Transverse colon (tissue), 4 donors: ENCODE measurements at regions not wholly inside any gene's neighbourhood (a gene's known extent, or its start where the extent isn't known, plus 50 kb on each side); places are given as distances from the start of the nearest gene placed in this dataset.
A peak's percentile ranks its signal among the peaks of the same experiment; 100 is the strongest.

Source experiments
- DNase-seq: peaks from one replicate; pipeline ENCODE4 v3.0.0-alpha.2; 2019
- H3K27ac ChIP-seq, 4 donors: fragments of 200-600 bp; sonication (generic); 2 replicates each; pipeline ENCODE4 v1.5.1; 2016 to 2018; ENCODE audit warnings: inconsistent platforms in 4 of 4
- H3K27me3 ChIP-seq: fragments of 200-600 bp; sonication (generic); 2 replicates; pipeline ENCODE4 v1.5.1; 2017; ENCODE audit warnings: inconsistent platforms
- H3K36me3 ChIP-seq, 4 donors: fragments of 200-600 bp; sonication (generic); 2 replicates each; pipeline ENCODE4 v1.5.1; 2017 to 2019; ENCODE audit warnings: inconsistent platforms in 4 of 4
- H3K4me1 ChIP-seq, 4 donors: fragments of 200-600 bp; sonication (generic); 2 replicates each; pipeline ENCODE4 v1.5.1; 2017 to 2020; ENCODE audit warnings: inconsistent platforms in 4 of 4
- H3K4me3 ChIP-seq, 4 donors: fragments of 200-600 bp; sonication (generic); 1 replicate in 1 of 4; 2 replicates in 3 of 4; pipeline versions ENCODE4 v1.5.1 to v1.6.1; 2017 to 2019; ENCODE audit warnings: inconsistent platforms in 4 of 4
- H3K9me3 ChIP-seq, 2 donors: fragments of 200-600 bp; sonication (generic); 2 replicates each; pipeline ENCODE4 v1.5.1; 2017 to 2019; ENCODE audit warnings: inconsistent platforms in 2 of 2
- CTCF ChIP-seq, 5 experiments: fragments of 200-600 bp in 3 of 5; fragments of 450-650 bp in 2 of 5; sonication (generic) in 3 of 5; IDR thresholded peaks; 1 replicate in 2 of 5; 2 replicates in 3 of 5; pipeline ENCODE4 v1.5.1; 2016 to 2017; ENCODE audit warnings: antibody characterized with exemption in 5 of 5, inconsistent platforms in 3 of 5, mild to moderate bottlenecking in 2 of 5, moderate library complexity in 1 of 5
- EP300 ChIP-seq: sonication (generic); formaldehyde crosslinking; IDR thresholded peaks from one replicate; pipeline ENCODE4 v1.6.1; 2017; ENCODE audit warnings: antibody characterized with exemption, low read depth
- POLR2A ChIP-seq: fragments of 450-650 bp; IDR thresholded peaks from one replicate; pipeline ENCODE4 v1.6.1; 2016; ENCODE audit warnings: antibody characterized with exemption, mild to moderate bottlenecking, moderate library complexity
- POLR2AphosphoS5 ChIP-seq, 3 donors: sonication (generic); formaldehyde crosslinking; IDR thresholded peaks; one replicate each; pipeline ENCODE4 v1.6.1; 2016; ENCODE audit warnings: antibody characterized with exemption in 3 of 3
- WGBS, 2 donors: methylation state at CpG; one replicate each; pipeline ENCODE4 v1.1.5; 2018; ENCODE audit warnings: low coverage in 1 of 2; 5-methylcytosine and 5-hydroxymethylcytosine counted together
- in situ Hi-C, 4 donors: fragments of 200-750 bp; cut with MboI; loops; one replicate each; pipeline versions ENCODE4 v1.15.0 to v1.15.1; 2017; ENCODE audit warnings: low sequenced_read_pairs in 3 of 4, low pct_ligation_motif_present in 1 of 4, low pct_unique_long_range_greater_than_20kb in 1 of 4
- intact Hi-C: fragments of 100-400 bp; cut with DNase I; formaldehyde crosslinking; loops from one replicate; pipeline ENCODE4 v1.15.1; 2023; ENCODE audit warnings: low total_unique reads

- intact Hi-C loops: no loop called here
- 34 to 45% methylated on average over 9 to 10 of the region's 10 CpGs for WGBS, 2 donors
These were observed 83.9 kb upstream of the PKDCC start for GRCh38 chr2:41963661-41964525.

DNA sequence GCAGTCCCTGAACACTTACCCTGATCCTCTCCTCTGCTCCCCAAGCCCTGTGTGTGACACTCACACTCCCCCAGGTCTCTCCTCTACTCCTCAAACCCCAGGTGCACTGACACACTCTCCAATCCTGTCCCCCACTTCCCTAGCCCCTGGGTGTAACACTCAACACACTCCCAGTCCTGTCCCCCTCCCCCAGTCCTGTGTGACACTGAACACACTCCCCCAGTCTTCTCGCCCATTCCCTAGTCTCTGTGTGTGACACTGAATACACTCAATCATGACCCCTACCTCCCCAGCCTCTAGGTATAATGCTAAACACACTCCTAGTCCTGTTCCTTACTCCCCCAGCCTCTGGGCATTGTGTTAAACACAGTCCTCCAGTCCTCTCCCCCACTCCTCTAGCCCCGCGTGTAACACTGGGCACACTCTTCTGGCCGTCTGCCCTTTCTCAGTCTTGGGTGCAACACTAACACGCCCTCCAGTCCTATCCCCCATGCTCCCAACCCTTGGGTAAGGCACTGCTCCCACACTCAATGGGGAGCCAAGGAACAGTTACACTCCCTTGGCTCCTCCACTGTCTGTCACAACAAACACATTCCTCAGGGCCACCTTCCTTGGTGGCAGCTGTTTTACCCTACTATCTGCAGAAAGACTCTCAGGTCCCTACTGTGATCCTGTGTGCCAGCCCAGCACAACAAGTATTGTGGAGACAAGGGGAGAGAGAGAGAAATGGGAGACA lies 82.5 kb upstream of the PKDCC start:
- WGBS, 2 donors: 88% methylated on average over 5 of the region's 5 CpGs; no CpG with 5 or more reads in 1 of the 2 donors
- Histone ChIP-seq H3K27ac (peak overlapping the region; percentile 67 to 82 (median 75)), H3K27me3 (no peaks in the 10 kb centered on the region), H3K36me3 (no peaks in the 10 kb centered on the region), H3K4me3 (no peak overlapping the region), H3K9me3 (no peaks in the 10 kb centered on the region), H3K4me1 (peaks cover 43 to 56% (median 52%) of the 10 kb centered on the region in 4 donors)
- in situ Hi-C loops (no loop called here), intact Hi-C loops (loop anchor here (5.0 kb wide), 1 partner anchor 82 kb away; the partner anchor contains the start of gene PKDCC)
- no peak for DNase-seq
- TF ChIP-seq CTCF (IDR thresholded peaks at IDR 0.05): no peak
- TF ChIP-seq POLR2AphosphoS5 (IDR thresholded peaks at IDR 0.05): no peak

More at GRCh38 chr2:41963661-41964525, 83.9 kb upstream of the PKDCC start:
- H3K4me1 ChIP-seq: peaks cover 43 to 56% (median 52%) of the 10 kb centered on the region in 4 donors
- no peaks in the 10 kb centered on the region for H3K36me3 ChIP-seq
- no peaks in the 10 kb centered on the region for H3K9me3 ChIP-seq
- no peak overlapping the region for H3K4me3 ChIP-seq
- peak overlapping the region; percentile 58 to 82 (median 75) for H3K27ac ChIP-seq
- in situ Hi-C loops: no loop called here
- H3K27me3 ChIP-seq: no peaks in the 10 kb centered on the region
- TF ChIP-seq POLR2AphosphoS5 (IDR thresholded peaks at IDR 0.05): peak in 1 of 3 donors; percentile 33
- no peak for TF ChIP-seq EP300
- TF ChIP-seq POLR2A: no peak
- TF ChIP-seq CTCF (IDR thresholded peaks at IDR 0.05): peak in 1 of 5 experiments; percentile 19
- DNase-seq: peak; percentile 85

- Histone ChIP-seq H3K27me3 (no peaks in the 10 kb centered on the region), H3K4me3 (no peak overlapping the region), H3K9me3 (no peaks in the 10 kb centered on the region), H3K27ac (peak overlapping the region; percentile 67 to 82 (median 75)), H3K36me3 (no peaks in the 10 kb centered on the region), H3K4me1 (peaks cover 43 to 56% (median 52%) of the 10 kb centered on the region in 4 donors)
- in situ Hi-C loops: no loop called here
- peak; percentile 20 for DNase-seq
- TF ChIP-seq CTCF (IDR thresholded peaks at IDR 0.05) (no peak), EP300 (no peak), POLR2A (no peak), POLR2AphosphoS5 (IDR thresholded peaks at IDR 0.05) (no peak)
- WGBS, 2 donors: 60 to 69% methylated on average over 2 of the region's 2 CpGs
- intact Hi-C loops: loop anchor here (5.0 kb wide), 1 partner anchor 81 kb away; the partner anchor contains the start of gene PKDCC
These were observed 81.9 kb upstream of the PKDCC start for GRCh38 chr2:41965909-41966295.

DNA sequence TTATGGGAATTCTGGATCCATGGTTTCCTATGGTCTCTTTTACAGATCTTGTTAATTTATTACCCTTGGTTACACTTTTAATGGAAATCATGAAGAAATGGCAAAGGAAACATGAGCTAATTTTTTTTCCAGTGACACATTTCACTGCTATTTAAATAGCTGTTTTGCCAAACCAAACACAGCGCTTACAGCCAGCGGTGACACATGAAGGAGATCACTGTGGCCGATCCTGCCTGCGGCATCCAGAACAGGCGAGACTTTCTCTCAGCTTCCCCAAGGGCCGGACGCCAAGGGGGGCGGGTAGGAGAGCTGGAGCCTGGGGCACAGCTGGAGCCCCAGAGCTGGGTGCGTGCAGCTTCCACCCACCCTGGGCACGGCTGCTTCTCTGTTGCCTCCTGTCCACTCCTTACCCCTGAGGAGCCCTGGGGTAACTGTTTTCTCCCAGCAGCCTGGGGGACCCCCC lies 81.4 kb upstream of the PKDCC start:
- Histone ChIP-seq H3K27me3 (no peaks in the 10 kb centered on the region), H3K36me3 (no peaks in the 10 kb centered on the region), H3K27ac (peak overlapping the region; percentile 67 to 82 (median 75)), H3K9me3 (no peaks in the 10 kb centered on the region), H3K4me1 (peaks cover 43 to 56% (median 52%) of the 10 kb centered on the region in 4 donors), H3K4me3 (no peak overlapping the region)
- TF ChIP-seq EP300 (peak; percentile 18), CTCF (IDR thresholded peaks at IDR 0.05) (no peak), POLR2AphosphoS5 (IDR thresholded peaks at IDR 0.05) (peak; percentile 55 to 74 (median 68)), POLR2A (no peak)
- 25% methylated on average over 10 of the region's 10 CpGs; no CpG with 5 or more reads in 1 of the 2 donors for WGBS, 2 donors
- intact Hi-C loops (loop anchor here (5.0 kb wide), 1 partner anchor 81 kb away; the partner anchor contains the start of gene PKDCC), in situ Hi-C loops (no loop called here)
- peak; percentile 73 for DNase-seq
